IMR-90 (cell line): ENCODE measurements at regions not wholly inside any gene's neighbourhood (a gene's known extent, or its start where the extent isn't known, plus 50 kb on each side); places are given as distances from the start of the nearest gene placed in this dataset.

Experiments used
- ATAC-seq: fragments of 200-7000 bp; cut with Tn5 transposase; 2 replicates; pipeline ENCODE4 v1.9.1; 2020; ENCODE audit warnings: low read depth, mild to moderate bottlenecking, moderate library complexity
- BruUV-seq: library from RNA; stranded (reverse); fragments of 400-500 nt; replicated peaks from 2 replicates; lab custom pipeline; 2021; lab: Mats Ljungman, UMichigan
- CTCF ChIA-PET: fragments of 300-600 bp; formaldehyde crosslinking; extraction: SDS; loops from one replicate; lab custom pipeline; 2021; ENCODE audit warnings: antibody characterized with exemption; lab: Yijun Ruan, JAX
- POLR2A ChIA-PET: fragments of 300-600 bp; sonication (Branson Sonifier 250); formaldehyde crosslinking; loops from one replicate; lab custom pipeline; 2022; ENCODE audit warnings: antibody characterized with exemption; ENCODE audit not compliant: unreplicated experiment; lab: Charles Lee
- DNase-seq: peaks from one replicate; pipeline ENCODE4 v3.0.0; 2013
- H2AFZ ChIP-seq: replicated peaks from 2 replicates; pipeline ENCODE3; 2013; ENCODE audit warnings: low read length, mild to moderate bottlenecking; ENCODE audit not compliant: poor library complexity
- H2AK5ac ChIP-seq: 2 replicates; pipeline ENCODE4 v1.6.1; 2013; ENCODE audit warnings: low read depth, low read length, inconsistent platforms
- H2AK9ac ChIP-seq: replicated peaks from 2 replicates; pipeline ENCODE3; 2013; ENCODE audit warnings: mild to moderate bottlenecking, low read depth, low read length, moderate library complexity; ENCODE audit not compliant: poor library complexity
- H2BK120ac ChIP-seq: 2 replicates; pipeline ENCODE4 v1.6.1; 2013; ENCODE audit warnings: low read depth, low read length, inconsistent platforms
- H2BK15ac ChIP-seq: 3 replicates; pipeline ENCODE4 v1.6.1; 2013; ENCODE audit warnings: low read depth, low read length, inconsistent platforms
- H2BK20ac ChIP-seq: 2 replicates; pipeline ENCODE4 v1.6.1; 2013; ENCODE audit warnings: low read depth, mild to moderate bottlenecking, inconsistent platforms, low read length, moderate library complexity
- H2BK5ac ChIP-seq: 2 replicates; pipeline ENCODE4 v1.6.1; 2013; ENCODE audit warnings: mild to moderate bottlenecking, low read depth, low read length, inconsistent platforms; ENCODE audit not compliant: poor library complexity, severe bottlenecking
- H3K14ac ChIP-seq: replicated peaks from 2 replicates; pipeline ENCODE4 v1.6.1; 2013; ENCODE audit warnings: low read depth, low read length, inconsistent platforms
- H3K18ac ChIP-seq: 2 replicates; pipeline ENCODE4 v1.6.1; 2013; ENCODE audit warnings: low read depth, low read length, control low read depth
- H3K23ac ChIP-seq: 2 replicates; pipeline ENCODE4 v1.6.1; 2013; ENCODE audit warnings: low read depth, low read length, inconsistent platforms
- H3K27ac ChIP-seq: 2 replicates; pipeline ENCODE4 v1.5.1; 2013; ENCODE audit warnings: mild to moderate bottlenecking, control low read depth, low read length; ENCODE audit not compliant: insufficient read depth
- H3K27me3 ChIP-seq: 2 replicates; pipeline ENCODE4 v1.6.1; 2013; ENCODE audit warnings: low read length; ENCODE audit not compliant: control insufficient read depth, insufficient read depth
- H3K36me3 ChIP-seq: 2 replicates; pipeline ENCODE4 v1.6.1; 2013; ENCODE audit warnings: low read length, mixed read lengths; ENCODE audit not compliant: control insufficient read depth, insufficient read depth
- H3K4ac ChIP-seq: 2 replicates; pipeline ENCODE4 v1.6.1; 2013; ENCODE audit warnings: low read depth, low read length, inconsistent platforms
- H3K4me1 ChIP-seq: 2 replicates; pipeline ENCODE4 v1.6.1; 2013; ENCODE audit warnings: low read length, mixed read lengths; ENCODE audit not compliant: control insufficient read depth, insufficient read depth
- H3K4me2 ChIP-seq: 2 replicates; pipeline ENCODE4 v1.6.1; 2013; ENCODE audit warnings: low read depth, mild to moderate bottlenecking, control low read depth, low read length, moderate library complexity
- H3K4me3 ChIP-seq: 2 replicates; pipeline ENCODE4 v1.5.1; 2013; ENCODE audit warnings: low read depth, mild to moderate bottlenecking, control low read depth, low read length, moderate library complexity; ENCODE audit not compliant: insufficient read depth
- H3K56ac ChIP-seq: 2 replicates; pipeline ENCODE4 v1.6.1; 2013; ENCODE audit warnings: low read length, inconsistent platforms; ENCODE audit not compliant: insufficient read depth; ENCODE audit errors: extremely low read depth
- H3K79me1 ChIP-seq, 2 experiments: 2 replicates each; pipeline ENCODE4 v1.6.1; 2013; ENCODE audit warnings: low read length in 2 of 2, inconsistent platforms in 1 of 2, low read depth in 1 of 2
- H3K9ac ChIP-seq: 2 replicates; pipeline ENCODE4 v1.6.1; 2013; ENCODE audit warnings: low read depth, low read length, control low read depth
- H3K9me1 ChIP-seq: 2 replicates; pipeline ENCODE4 v1.6.1; 2013; ENCODE audit warnings: low read length, inconsistent platforms; ENCODE audit not compliant: insufficient read depth
- H3K9me3 ChIP-seq: 2 replicates; pipeline ENCODE4 v1.6.1; 2013; ENCODE audit warnings: low read length; ENCODE audit not compliant: control insufficient read depth, insufficient read depth
- H4K20me1 ChIP-seq: 2 replicates; pipeline ENCODE4 v1.6.1; 2013; ENCODE audit warnings: low read length, inconsistent platforms; ENCODE audit not compliant: insufficient read depth
- H4K5ac ChIP-seq: 2 replicates; pipeline ENCODE4 v1.6.1; 2013; ENCODE audit warnings: mild to moderate bottlenecking, low read depth, low read length, control low read depth
- H4K8ac ChIP-seq, 2 experiments: 2 replicates each; pipeline ENCODE4 v1.6.1; 2013; ENCODE audit warnings: low read depth in 2 of 2, low read length in 2 of 2, control low read depth in 1 of 2, inconsistent platforms in 1 of 2
- H4K91ac ChIP-seq: 2 replicates; pipeline ENCODE4 v1.6.1; 2013; ENCODE audit warnings: low read depth, low read length, inconsistent platforms; ENCODE audit not compliant: insufficient read depth
- CEBPB ChIP-seq: IDR thresholded peaks from 2 replicates; pipeline ENCODE4 v1.6.1; 2012; ENCODE audit warnings: low read depth, low read length, improper control_type of control experiment
- CHD1 ChIP-seq: IDR thresholded peaks from 2 replicates; pipeline ENCODE4 v1.6.1; 2012; ENCODE audit warnings: low read depth, low read length, improper control_type of control experiment
- CTCF ChIP-seq: conservative IDR thresholded peaks from 2 replicates; pipeline ENCODE4 v1.5.1; 2012; ENCODE audit warnings: mild to moderate bottlenecking, low read depth, low read length, improper control_type of control experiment
- ELK1 ChIP-seq: fragments of 150-350 bp; IDR thresholded peaks from 2 replicates; pipeline ENCODE4 v1.6.1; 2016; ENCODE audit warnings: low read depth, mild to moderate bottlenecking, low read length, moderate library complexity, borderline replicate concordance
- FOS ChIP-seq: fragments of 150-350 bp; IDR thresholded peaks from 2 replicates; pipeline ENCODE4 v1.6.1; 2016; ENCODE audit warnings: low read depth, low read length
- MAFK ChIP-seq: IDR thresholded peaks from 2 replicates; pipeline ENCODE4 v1.6.1; 2012; ENCODE audit warnings: low read depth, low read length, improper control_type of control experiment
- MAZ ChIP-seq: IDR thresholded peaks from 2 replicates; pipeline ENCODE4 v1.6.1; 2012; ENCODE audit warnings: low read depth, mild to moderate bottlenecking, low read length, improper control_type of control experiment, moderate library complexity, borderline replicate concordance
- MXI1 ChIP-seq: IDR thresholded peaks from 2 replicates; pipeline ENCODE4 v1.6.1; 2012; ENCODE audit warnings: low read depth, mild to moderate bottlenecking, low read length, moderate library complexity, borderline replicate concordance
- NFE2L2 ChIP-seq: fragments of 150-350 bp; IDR thresholded peaks from 2 replicates; pipeline ENCODE4 v1.6.1; 2016; ENCODE audit warnings: low read depth, mild to moderate bottlenecking, low read length
- POLR2A ChIP-seq: IDR thresholded peaks from 2 replicates; pipeline ENCODE4 v1.6.1; 2012; ENCODE audit warnings: mild to moderate bottlenecking, low read depth, low read length
- RAD21 ChIP-seq: IDR thresholded peaks from 2 replicates; pipeline ENCODE4 v1.6.1; 2012; ENCODE audit warnings: low read length, improper control_type of control experiment
- RFX5 ChIP-seq: IDR thresholded peaks from 2 replicates; pipeline ENCODE4 v1.8.0; 2012; ENCODE audit warnings: low read depth, mild to moderate bottlenecking, low read length, moderate library complexity
- SMC3 ChIP-seq: fragments of 150-350 bp; IDR thresholded peaks from 2 replicates; pipeline ENCODE4 v1.6.1; 2016; ENCODE audit warnings: low read depth, mild to moderate bottlenecking, antibody characterized with exemption, low read length, moderate library complexity
- USF2 ChIP-seq: fragments of 150-350 bp; IDR thresholded peaks from 2 replicates; pipeline ENCODE4 v1.6.1; 2017; ENCODE audit warnings: mild to moderate bottlenecking, antibody characterized with exemption, low read length, low read depth
- WGBS, 2 experiments: methylation state at CpG; one replicate each; pipeline versions ENCODE4 v1.1.5 to v1.1.7; 2013; ENCODE audit warnings: missing lambda C conversion rate in 2 of 2; ENCODE audit not compliant: insufficient read length in 1 of 2; ENCODE audit errors: extremely low coverage in 2 of 2; 5-methylcytosine and 5-hydroxymethylcytosine counted together
- dilution Hi-C: fragments of 300-500 bp; cut with HindIII; formaldehyde crosslinking; loops from one replicate; pipeline ENCODE4 v1.14.3; 2018; ENCODE audit warnings: low sequenced_read_pairs; ENCODE audit not compliant: unreplicated experiment
- in situ Hi-C: fragments of 300-500 bp; cut with MboI; formaldehyde crosslinking; loops from 3 replicates; pipeline ENCODE4 v1.14.3; 2019; ENCODE audit warnings: low sequenced_read_pairs, inconsistent platforms, mixed read lengths
- intact Hi-C: fragments of 100-400 bp; cut with micrococcal nuclease; formaldehyde crosslinking; loops from 2 replicates; pipeline ENCODE4 v1.10.0; 2022

- 66% methylated on average over 5 of the region's 7 CpGs; no CpG with 5 or more reads in 1 of the 2 experiments for whole genome bisulfite sequencing, 2 experiments
- H4K20me1 ChIP-seq, result no peaks in the 10 kb centered on the region
- no peak overlapping the region for H3K27ac ChIP-seq
- ChIA-PET POLR2A (no interaction called here), CTCF (no interaction called here)
- 0 out of 2 replicates have a peak, but pooled peaks cover under 1% of the 10 kb centered on the region for H3K9me1 ChIP-seq
- no peak overlapping the region for H2BK120ac ChIP-seq
- no peak overlapping the region for H4K5ac ChIP-seq
- H3K4ac ChIP-seq, result no peak overlapping the region
- no peak overlapping the region for H3K56ac ChIP-seq
- no peaks in the 10 kb centered on the region for H3K79me1 ChIP-seq
- no peak overlapping the region for H3K18ac ChIP-seq
- no peak overlapping the region for H4K91ac ChIP-seq
- no peak overlapping the region for H2AK9ac ChIP-seq
- H2BK5ac ChIP-seq, result no peak overlapping the region
- no peak overlapping the region for H3K4me2 ChIP-seq
- no peak overlapping the region for H2AK5ac ChIP-seq
- H3K4me1 ChIP-seq, result no peaks in the 10 kb centered on the region
- no peak overlapping the region for H3K23ac ChIP-seq
- TF ChIP-seq CEBPB (no peak), RFX5 (no peak), POLR2A (no peak), MAFK (no peak), MAZ (no peak), FOS (no peak), NFE2L2 (no peak), RAD21 (no peak), CTCF (no peak), USF2 (no peak), ELK1 (no peak), CHD1 (no peak), MXI1 (no peak), SMC3 (no peak)
- H2BK20ac ChIP-seq, result no peak overlapping the region
- no peak overlapping the region for H3K4me3 ChIP-seq
- intact Hi-C loops (no loop called here), in situ Hi-C loops (no loop called here), dilution Hi-C loops (no loop called here)
- no peak overlapping the region; the same call in 1 of the 2 replicates for H3K14ac ChIP-seq
- no peak overlapping the region for H3K9ac ChIP-seq
- no peak overlapping the region for H2BK15ac ChIP-seq
- peak overlapping the region; percentile 43 for H2AFZ ChIP-seq
- ATAC-seq (no peak), DNase-seq (no peak)
- H3K36me3 ChIP-seq, result no peaks in the 10 kb centered on the region
- H3K9me3 ChIP-seq, result peaks cover 9% of the 10 kb centered on the region
- no peaks in the 10 kb centered on the region for H3K27me3 ChIP-seq
- BruUV-seq, result no TSS peak
- no peak overlapping the region for H4K8ac ChIP-seq
Observed at GRCh38 chr1:19552291-19553010, 67.1 kb upstream of the CAPZB start.
